ENCODE measurements at regions not wholly inside any gene's neighbourhood (a gene's known extent, or its start where the extent isn't known, plus 50 kb on each side); places are given as distances from the start of the nearest gene placed in this dataset.
"Not testable (repeated sequence)": the region's sequence is repeated elsewhere in the genome, so short reads cannot be mapped to it uniquely, and the experiment has no call there.

DNA sequence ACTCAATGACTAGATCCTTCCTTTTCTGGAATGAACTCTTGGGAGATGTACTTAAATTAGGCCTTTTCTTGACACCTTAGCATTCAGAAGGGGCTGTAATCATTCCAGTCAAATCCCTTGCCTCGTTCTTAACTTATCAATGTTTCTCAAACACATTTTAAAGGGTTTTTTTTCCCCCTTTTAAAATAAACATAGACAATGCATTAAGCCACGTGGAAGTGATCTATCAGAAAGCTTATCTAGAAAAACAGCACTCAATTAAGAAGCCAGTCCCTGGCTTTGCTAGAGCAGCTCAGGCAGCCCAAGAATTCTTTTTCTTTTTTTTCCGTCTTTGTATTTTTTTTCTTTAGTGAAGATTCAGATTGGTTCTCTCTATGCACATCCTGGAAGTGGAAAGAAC is 118.2 kb downstream of the PCDH7 start:
- no peak for DNase-seq

DNA sequence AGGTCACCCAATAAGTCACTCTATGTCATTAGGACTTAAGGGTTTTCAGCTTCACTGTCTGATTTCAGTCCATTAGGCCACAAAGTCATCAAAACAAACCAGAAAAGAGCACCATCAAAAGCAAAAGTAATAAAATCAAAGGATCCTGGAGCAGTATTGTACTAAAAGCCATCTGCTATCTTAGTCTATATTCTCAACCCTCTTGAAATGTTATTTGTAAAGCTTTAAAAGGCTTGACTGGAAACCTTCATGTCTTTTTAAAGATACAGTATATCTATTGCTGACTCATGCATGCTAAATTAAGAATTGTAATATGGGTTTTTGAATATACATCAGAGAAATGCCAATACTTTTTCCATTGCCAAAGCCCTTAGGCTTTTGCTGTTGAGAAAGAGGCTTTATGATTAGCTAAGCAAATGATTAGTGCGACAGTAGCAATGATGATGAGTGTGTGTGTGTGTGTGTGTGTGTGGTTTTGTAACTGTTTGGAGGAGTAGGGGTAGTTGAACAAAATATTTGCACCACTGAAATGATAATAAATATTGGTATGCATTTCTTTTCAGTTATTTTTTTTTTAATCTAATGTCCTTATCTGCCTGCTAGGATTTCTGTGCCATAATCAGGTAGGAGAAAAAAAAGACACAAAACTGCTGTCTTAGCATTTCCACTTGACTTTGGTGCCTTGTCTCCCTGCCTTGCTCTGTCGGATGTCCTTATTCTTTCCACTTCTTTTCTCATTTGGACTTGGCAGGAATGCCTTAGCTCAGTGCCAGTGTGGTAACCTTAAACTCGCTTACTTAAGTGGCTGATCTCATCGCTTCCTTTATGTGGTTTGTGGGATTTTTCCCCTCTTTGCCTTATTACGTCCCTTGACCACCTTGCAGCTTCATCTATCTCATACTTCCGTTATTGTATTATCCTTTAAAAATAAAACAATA is 119.7 kb downstream of the PCDH7 start:
- no peak for DNase-seq

DNA sequence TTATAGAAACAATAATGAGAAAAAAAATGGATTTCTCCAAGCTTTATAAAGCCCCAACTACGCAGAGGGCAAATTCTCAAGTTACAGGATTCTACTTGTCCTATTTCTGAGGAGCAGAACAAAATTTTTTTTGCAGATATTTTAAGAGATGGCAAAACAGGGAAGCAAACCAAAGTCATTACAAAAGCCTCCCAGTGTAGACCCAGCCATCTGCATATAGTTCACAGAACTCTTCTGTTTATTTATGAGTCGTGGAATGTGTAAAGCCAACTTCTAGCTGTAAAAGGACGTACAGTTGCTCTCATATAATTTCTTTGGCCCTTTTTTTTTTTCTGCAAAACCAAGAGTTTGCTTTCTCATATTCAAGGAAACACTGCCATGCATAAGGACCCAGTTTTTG is 120.4 kb downstream of the PCDH7 start:
- no peak for DNase-seq

GRCh38 chr4:30842142-30842541 is 122.0 kb downstream of the PCDH7 start:
- no peak for DNase-seq

- DNase-seq, result no peak
These were observed 122.5 kb downstream of the PCDH7 start for GRCh38 chr4:30842689-30843088.

GRCh38 chr4:30844861-30845582 is 124.9 kb downstream of the PCDH7 start:
- DNase-seq, result no peak

- DNase-seq, result no peak
These were observed 127.0 kb downstream of the PCDH7 start for GRCh38 chr4:30847167-30847566.

- DNase-seq, result no peak
These were observed 127.8 kb downstream of the PCDH7 start for GRCh38 chr4:30847958-30848357.

- no peak for DNase-seq
These were observed 134.4 kb downstream of the PCDH7 start for GRCh38 chr4:30854531-30854930.

DNA sequence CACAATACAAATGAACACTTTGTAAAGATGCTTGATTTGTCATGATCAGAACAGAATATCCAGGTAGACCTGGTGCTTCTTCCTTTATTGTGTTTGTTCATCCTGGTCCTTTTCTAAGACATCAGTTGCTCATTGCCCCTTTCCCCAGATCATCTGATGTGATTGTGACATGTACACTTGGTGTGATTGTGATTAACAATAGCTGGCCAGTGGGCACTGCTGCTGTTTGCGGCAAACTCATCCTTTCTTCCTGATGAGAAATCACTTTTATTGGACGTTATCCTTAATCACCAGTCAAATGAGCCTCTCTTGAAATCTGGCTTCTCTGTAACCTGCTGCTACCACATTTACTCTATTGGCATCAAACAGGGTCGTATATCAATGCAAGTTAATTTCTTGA is 135.1 kb downstream of the PCDH7 start:
- no peak for DNase-seq

DNA sequence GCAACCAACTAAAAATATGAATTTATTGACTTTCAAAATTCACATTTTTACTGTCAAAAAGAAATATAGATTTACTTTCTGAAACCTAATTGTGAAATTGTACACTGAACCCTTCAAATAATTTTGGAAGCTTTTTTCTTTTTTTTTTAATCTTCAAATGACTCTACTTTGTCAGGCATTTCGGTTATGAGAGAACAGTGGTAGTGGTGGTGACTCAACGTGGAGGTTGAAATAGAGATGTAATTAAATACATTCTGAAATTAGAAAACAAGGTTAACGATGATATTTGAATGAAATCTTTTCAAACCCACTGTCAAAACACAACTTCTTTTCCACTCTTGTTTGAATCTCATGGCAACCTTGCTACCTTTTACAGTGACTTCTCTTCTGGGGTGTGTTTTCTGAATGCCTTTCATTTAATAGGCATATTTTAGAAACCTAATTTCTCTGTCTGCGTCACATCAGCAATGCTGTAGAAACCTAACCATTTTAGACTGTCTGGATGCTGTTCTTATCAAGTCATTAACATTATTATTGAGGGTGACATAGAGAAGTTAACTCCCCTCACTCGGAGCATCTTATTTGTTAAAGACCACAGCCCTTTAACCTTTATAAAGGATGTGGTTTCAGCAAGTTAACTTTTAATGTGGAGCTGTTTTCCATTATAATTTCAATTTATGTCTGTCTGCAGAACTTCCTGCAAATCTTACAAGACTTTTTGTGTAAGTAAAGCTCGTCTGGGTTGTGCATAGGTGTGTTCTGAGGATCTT is 136.8 kb downstream of the PCDH7 start:
- DNase-seq, result no peak

DNA sequence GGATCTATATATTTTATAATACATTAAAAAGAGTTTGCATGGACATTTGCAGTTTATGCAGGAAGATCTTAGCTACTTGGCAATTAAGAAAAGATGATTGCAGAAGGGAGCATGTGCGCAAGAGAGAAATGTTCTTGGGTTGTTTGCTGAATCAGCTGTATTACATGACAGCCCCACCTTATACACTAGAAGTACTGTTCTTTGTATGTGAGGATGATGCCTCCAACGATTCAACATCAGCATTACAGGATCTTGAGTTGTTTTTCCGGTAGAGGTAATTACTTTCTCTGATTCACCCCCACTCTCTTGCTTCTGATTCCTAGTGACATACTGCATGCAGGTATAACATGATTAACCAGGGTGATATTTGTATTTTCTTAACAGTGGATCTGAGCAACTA is 140.8 kb downstream of the PCDH7 start:
- no peak for DNase-seq

- no peak for DNase-seq
These were observed 142.0 kb downstream of the PCDH7 start for GRCh38 chr4:30862196-30862595.

GRCh38 chr4:30863021-30863420 is 142.9 kb downstream of the PCDH7 start:
- DNase-seq, result no peak

GRCh38 chr4:30865691-30866090 is 145.5 kb downstream of the PCDH7 start:
- no peak for DNase-seq

GRCh38 chr4:30866346-30866745 is 146.2 kb downstream of the PCDH7 start:
- DNase-seq, result no peak

DNA sequence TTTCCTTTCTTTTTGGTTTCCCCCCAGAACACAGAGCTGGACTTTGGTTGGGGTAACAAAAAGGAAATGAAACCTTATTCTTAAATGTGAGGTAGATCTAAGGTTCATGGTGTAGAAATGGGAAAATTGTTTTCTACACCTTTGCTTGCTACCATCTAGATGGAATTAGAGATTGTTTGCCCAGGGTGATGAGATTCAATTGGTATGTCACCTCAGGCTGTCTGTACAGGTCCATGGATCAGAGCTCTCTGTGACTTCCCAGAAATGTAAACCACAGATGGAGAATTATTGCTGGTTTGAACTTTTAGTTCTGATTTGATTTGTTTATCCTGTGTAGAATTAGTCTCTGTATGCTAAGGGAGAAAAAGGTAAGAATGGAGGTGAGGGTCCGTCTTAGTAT is 146.7 kb downstream of the PCDH7 start:
- DNase-seq, result no peak

DNA sequence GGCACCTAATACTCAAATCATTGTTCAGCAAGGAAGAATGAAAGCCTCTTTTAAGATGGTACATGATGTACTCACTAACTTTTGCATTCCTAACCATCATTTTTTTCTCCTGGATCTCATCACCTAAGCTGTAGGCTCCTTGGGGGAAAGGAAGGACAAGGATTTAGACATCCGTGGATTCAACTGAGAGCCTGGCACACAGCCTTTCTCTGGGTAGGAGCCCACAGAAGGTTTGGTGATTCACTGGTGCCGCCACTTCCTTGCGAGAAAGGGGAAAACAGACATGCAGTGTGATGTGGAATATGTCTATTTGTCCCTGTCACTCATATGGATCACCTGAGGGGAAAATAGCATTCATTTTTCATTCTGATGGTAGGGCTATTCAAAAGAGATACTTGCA is 147.3 kb downstream of the PCDH7 start:
- DNase-seq, result no peak

GRCh38 chr4:30868111-30868895 is 148.1 kb downstream of the PCDH7 start:
- no peak for DNase-seq

DNA sequence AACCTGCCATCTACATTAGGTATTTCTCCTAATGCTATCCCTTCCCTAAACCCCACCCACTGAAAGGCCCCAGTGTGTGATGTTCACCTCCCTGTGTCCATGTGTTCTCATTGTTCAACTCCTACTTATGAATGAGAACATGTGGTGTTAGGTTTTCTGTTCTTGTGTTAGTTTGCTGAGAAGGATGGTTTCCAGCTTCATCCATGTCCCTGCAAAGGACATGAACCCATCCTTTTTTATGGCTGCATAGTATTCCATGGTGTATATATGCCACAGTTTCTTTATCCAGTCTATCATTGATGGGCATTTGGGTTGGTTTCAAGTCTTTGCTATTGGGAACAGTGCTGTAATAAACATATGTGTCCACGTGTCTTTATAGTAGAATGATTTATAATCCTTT is 149.2 kb downstream of the PCDH7 start:
- not testable (repeated sequence) for DNase-seq

- no peak for DNase-seq
These were observed 150.3 kb downstream of the PCDH7 start for GRCh38 chr4:30870513-30870912.

GRCh38 chr4:30875658-30876269 is 155.6 kb downstream of the PCDH7 start:
- no peak for DNase-seq

All from NCI-H774 (cell line).